NOMO-1 treated with DMSO at 0.1 percent for 48 hours (cell line): ENCODE measurements at regions not wholly inside any gene's neighbourhood (a gene's known extent, or its start where the extent isn't known, plus 50 kb on each side); places are given as distances from the start of the nearest gene placed in this dataset.
"Not testable (repeated sequence)": the region's sequence is repeated elsewhere in the genome, so short reads cannot be mapped to it uniquely, and the experiment has no call there.

Source experiments
- DNase-seq: peaks from one replicate; lab custom pipeline; 2025; ENCODE audit not compliant: unreplicated experiment; lab: John Stamatoyannopoulos, UW

DNA sequence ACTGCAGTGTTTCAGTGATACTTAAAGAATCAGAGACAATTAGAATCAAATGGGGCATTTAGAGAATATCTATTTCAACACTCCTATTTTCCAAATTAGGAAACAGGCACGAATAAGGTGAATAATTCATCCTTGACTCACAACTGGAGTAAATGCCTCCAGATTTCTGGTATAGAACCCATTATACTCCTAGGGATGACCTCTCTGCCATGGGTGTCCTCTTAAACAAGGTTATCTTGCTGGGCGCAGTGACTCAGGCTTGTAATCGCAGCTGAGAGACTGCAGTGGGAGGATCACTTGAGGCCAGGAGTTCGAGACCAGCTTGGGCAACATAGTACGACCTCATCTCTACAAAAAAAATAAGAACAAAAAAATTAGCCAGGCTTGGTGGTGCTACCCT, 139.8 kb upstream of the ELAC2 start:
- DNase-seq: no peak

DNA sequence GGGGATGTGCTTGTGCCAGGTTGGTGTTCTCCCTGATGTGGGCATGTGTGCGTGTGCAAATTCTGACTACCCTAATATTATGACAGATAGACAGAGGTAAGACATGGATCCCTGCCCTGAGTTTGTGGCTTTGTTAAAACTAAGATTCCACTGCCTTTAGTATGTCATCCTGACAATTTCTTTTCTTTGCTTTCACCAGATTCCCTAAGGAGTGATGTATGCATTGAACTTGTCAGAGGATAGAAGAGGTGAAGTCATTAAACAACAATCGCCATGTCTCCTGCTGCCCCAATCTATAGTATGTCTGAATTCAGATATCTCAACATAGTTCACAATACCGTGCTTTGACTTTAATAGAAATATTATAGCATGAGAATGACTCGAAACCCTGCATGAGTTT, 137.1 kb upstream of the ELAC2 start:
- no peak for DNase-seq

DNA sequence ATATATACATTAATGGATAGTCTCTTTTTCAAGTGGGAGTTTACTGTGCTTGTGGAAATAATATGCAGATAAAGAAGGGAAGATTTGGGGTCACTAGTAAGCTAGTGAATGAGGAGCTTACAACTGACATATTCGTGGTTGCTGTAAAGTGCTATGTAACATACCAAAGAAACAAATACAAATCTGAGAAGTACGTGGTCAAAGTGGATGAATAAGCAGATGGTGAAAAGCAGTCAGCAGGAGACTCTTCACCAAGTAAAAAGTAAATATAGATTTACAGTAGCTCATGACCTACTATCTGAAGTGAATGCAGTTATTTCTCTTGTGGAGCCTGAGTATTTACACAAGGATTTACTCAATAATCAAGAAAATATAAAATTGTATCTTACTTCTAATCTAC, 136.6 kb upstream of the ELAC2 start:
- DNase-seq: no peak

DNA sequence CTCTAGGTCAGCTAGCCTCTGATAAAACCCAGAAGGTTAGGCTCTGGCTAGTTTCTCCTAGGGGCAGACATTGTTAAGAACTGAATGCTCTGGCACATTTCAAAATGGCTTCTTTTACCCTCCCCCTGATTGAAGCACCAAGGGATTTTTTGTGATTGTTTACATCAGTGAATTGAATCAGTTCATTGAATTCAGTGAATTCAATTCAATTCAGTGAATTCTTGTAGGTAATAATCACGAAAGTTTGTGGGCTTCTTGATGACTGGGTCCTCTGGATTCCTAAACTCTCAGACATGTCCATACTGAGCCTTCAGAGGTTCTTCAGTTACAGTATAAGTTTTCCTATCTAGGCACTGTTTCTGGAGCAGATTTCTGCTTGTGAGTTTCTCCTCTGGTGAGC, 135.2 kb upstream of the ELAC2 start:
- no peak for DNase-seq

DNA sequence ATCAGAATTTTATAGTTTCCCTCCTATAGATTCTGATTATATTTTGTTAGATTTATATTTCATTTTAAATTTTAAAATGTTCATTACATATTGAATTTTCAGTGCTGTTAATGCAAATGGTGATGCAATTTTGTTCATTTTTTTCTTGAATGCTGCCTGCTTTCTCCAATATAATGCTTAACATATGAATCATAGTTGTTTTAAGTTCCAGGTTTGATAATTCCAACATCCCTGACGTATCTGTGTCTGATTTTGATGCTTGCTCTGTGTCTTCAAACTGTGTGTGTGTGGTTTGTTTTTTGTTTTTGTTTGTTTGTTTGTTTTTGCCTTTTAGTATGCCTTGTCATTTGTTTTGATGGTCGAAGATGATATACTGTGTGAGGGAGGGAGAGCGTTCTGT, 134.7 kb upstream of the ELAC2 start:
- no peak for DNase-seq

DNA sequence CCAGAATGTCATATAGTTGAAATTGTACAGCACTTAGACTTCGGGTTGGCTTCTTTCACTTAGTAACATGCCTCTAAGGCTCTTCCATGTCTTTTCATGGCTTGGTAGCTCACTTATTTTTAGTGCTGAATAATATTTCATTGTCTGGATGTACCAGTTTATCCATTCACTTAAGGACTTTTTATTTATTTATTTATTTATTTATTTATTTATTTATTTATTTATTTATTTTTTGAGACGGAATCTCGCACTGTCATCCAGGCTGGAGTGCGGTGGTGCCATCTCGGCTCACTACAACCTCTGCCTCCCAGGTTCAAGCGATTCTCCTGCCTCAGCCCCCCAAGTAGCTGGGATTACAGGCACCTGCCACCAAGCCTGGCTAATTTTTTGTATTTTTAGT, 132.9 kb upstream of the ELAC2 start:
- not testable (repeated sequence) for DNase-seq

DNA sequence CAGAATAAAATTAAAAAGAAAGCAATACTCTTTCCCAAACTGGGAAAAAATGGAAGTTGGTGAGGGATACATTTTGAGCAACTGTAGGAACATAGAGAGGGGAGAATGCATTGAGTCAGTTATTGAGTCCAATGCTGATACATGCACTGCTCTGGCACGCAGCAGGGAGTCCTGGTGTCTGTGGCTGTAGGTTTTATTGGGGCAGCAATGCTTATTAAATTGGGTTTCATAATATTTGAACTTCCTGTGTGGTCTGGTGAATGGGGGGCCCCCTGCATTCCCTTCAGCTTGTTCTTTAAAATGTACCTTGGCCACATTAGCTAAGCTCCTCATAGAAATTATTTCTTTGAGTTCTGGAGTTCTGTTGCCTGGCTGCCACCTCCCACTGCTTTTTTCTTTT, 125.2 kb upstream of the ELAC2 start:
- DNase-seq: no peak

DNA sequence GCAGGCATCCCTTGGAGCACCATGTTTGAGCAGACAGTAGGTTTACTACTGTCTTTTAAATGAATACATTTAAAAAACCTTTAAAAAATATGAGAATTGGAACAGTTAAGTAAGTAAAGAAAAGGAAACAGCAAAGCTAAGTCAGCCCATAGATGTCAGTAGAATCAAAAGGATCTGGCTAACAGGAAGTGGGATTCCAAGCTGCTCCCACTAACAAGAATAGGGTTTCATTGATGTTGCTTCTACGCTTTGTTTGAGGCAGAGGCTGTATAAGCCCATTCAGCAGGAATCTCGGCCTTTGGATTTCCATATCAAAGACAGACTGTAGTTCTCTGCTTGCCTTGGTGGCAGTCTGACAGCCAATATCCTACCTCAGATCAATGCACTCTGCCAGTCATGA, 122.9 kb upstream of the ELAC2 start:
- no peak for DNase-seq

DNA sequence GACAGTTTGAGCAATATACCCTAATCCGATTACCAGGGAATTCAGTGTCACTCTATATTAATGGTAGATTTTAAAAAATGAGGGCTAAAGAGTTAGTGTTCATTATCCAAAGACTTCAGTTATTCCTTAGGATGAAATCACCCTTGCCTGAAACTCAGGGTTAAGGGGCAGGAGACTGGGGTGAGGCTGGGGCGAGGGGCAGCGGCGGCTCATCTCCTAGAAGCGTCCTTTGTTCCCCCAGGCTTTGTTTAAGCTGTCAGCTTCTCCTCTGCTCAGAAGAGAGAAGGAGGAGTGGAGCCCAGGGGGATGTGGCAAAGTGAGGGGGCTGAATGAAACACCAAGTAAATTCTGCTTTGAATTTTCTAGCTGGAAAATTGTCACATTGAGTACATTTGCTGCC, 117.7 kb upstream of the ELAC2 start:
- DNase-seq: no peak

DNA sequence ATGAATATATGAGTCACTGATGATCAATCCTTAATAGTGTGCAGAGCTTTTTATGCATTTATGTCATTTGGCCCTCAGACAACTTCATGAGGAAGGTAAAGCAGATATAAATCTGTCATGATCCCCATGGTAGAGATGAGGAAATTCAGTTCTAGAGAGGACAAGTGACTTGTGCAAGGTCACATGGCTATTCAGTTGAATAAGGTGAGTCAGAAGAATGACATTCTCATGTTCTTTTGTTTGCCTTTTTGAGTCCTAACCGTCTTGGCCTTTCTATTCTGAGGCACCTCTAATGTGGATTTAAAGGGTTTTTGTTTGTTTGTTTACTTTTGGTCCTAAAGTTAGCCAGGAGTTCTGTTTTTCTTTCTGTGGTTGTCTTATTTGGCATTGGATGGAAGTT, 116.2 kb upstream of the ELAC2 start:
- no peak for DNase-seq

DNA sequence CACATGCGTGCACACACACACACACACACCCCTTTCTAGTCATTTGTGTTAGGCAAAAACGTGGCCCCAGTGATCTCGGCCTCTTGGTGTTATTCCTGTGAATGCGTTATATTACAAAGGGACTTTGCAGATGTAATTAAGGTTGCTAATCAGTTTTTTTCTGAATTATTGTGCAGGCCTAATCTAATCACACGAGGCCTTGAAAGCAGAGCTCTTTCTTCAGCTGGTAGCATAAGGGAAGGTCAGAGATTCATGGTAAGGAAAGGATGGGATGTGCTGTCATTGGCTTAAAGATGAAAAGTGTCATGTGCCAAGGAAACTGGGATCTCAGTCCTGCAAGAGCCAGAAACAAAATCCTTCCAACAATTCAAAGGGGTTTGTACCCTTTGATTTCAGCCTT, 113.4 kb upstream of the ELAC2 start:
- no peak for DNase-seq

DNA sequence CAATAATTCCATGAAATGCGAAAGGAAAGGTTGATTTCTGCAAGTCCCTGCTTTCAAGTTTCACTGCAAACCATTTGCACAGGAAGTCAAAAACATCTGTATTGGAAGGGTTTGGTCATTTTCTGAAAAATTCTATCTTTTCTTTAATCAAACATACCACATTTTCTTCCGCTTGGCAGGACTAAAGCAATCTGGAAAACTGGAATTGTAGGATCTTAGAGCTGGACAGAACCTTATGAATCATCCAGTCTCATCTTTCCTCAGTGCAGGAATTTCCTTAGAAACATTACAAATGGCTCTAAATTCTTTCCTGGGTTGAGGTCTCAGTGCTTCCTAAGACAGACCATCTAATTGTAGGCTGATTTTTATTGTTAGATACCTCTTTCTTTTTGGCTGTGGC, 111.5 kb upstream of the ELAC2 start:
- no peak for DNase-seq

DNA sequence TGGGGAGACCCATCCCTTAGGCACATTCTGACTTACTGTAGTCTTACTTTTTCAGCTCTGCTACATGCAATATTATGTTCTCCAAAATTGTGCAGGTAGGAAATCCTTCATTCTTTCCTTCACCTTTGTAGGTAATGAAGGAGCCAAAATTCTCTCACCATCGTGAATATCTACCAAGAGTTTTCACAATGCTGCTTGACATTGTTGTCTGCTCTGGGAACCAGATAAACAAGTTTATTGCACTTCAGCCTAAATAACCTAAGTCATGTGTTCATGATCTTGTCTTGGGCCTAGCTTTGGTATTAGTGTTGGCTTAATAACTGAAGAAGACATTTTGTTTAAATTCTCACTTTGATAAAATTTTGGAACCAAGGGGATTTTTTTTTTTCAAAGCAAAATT, 110.8 kb upstream of the ELAC2 start:
- DNase-seq: no peak

DNA sequence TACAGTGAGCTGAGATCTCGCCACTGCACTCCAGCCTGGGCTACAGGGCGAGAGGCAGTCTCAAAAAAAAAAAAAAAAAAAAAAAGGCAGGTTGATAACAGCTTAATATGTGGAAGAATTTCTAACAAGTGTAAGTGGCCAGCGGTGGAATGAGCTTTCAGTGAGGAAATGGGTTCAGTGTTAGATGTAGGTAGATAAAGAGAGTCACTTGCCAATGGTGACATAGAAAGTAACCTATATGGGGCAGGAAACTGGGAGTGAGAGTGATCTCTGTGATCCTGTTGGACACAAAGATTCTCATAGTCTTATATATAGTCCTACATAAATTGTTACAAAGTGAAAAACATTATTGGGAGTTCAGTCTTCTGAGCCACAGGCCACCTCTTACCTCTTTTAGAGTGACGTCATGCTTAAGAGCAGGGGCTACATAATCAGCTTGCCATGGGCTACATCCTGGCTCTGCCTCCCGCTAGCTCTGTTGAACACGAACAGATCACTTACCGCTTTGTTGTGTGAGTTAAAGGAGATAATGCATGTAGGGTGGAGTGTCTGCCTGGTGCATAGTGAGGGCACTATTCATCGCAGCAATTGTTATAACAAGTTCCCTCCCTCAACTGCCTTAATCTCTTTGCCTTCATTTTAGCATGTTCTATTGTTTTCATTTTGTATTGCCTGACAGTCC, 110.2 kb upstream of the ELAC2 start:
- no peak for DNase-seq

DNA sequence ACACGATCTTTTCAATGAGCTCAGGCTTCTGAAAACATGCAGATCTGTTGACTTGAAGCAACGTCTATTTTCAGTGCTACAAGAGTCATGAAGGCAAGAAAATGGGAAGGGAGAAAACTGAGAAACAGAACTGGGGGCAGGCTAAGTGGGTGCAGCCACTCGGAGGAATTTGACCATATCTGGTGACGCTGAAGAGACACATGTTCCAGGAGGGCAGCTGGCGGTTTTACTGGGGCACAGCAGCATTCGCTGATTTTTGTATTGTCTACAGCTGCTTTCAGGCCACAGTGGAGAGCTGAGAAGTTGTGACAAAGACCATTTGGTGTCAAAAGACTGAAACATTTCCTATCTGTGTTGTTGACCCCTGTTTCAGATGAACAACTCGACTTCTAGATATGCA, 103.0 kb upstream of the ELAC2 start:
- DNase-seq: no peak

DNA sequence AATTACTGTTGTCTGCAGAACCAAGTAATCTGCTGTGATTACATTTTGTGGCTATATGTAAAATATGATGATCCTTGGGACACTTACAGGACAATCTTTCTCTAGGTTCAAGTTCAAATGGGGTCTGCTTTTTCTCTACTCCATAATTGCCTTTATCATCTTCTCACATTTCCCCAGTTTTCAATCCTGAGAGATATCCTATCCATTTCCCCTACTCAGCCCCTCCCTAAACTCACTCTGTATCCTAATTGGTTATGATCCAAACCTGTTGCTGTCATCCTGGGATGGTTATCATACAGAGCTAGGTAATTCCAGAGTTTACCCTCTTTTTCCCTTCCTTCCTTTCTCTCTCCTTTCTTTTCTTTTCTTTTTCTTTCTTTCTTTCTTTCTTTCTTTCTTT, 100.5 kb upstream of the ELAC2 start:
- no peak for DNase-seq

DNA sequence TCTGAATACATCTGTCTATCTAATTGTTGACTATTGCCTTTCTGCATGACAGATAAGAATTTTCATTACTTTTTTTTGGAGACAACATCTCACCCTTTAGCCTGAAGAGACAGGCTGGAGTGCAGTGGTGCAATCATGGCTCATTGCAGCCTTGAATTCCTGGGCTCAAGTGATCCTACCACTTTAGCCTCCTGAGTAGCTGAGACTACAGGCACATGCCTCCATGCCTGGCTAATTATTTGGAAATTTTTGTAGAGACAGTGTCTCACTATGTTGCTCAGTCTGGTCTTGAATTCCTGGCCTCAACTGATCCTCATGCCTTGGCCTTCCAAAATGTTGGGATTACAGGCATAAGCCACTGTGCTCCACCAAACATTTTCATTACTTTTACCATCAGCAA, 99.8 kb upstream of the ELAC2 start:
- no peak for DNase-seq

DNA sequence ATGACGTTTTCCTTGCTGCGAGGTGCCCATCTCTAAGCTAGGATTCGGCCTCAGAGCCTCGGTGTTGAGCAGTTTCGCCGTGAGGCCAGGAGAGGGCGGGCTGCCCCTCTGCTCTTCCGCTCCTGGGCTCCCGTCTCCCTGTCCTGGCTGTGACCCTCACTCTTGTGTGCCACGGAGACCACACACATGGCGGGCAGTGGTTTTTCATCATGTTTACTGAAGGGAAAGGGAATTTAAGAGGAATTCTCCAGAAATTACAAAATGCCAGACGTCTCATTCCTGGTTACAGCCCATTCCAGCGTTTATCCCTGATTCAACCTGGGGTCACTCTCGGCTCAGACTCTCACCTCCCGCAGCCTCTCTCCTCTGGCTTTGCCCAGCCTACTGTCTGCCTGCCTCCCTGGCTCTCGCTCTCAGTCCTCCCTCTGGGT, 96.8 kb upstream of the ELAC2 start:
- DNase-seq: no peak

DNA sequence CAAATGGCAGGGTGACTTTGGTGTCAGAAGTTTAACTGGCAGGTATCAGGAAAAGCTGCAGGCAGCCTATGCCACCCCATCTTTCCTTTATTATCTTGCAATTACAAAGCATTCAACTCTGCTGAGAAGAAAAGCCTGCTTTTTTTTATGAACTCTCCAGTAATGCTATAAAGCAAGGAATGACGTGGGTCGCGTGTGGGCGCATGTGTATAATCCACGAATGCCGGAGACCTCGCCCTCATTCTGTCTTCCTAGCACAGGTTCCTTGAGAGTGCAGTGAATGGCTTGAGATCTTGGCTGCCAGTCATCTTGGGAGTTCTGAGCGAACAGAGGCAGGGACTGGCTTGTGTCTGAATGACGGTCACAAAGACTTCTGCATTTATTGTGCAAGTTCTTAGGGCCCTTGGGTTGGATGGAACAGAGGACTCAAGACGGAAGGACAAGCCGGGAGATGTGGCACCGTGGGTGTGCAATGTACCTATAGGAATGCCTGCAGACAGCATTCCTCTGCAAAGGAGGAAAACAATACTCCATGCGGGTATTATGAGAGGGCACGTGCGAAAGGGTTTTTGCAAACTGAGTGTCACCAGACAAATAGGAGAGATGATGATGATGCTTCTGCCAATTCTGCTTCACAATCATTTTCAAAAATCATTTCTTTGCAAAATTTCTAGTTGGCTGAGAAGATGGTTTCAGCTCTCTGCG, 96.1 kb upstream of the ELAC2 start:
- DNase-seq: no peak

DNA sequence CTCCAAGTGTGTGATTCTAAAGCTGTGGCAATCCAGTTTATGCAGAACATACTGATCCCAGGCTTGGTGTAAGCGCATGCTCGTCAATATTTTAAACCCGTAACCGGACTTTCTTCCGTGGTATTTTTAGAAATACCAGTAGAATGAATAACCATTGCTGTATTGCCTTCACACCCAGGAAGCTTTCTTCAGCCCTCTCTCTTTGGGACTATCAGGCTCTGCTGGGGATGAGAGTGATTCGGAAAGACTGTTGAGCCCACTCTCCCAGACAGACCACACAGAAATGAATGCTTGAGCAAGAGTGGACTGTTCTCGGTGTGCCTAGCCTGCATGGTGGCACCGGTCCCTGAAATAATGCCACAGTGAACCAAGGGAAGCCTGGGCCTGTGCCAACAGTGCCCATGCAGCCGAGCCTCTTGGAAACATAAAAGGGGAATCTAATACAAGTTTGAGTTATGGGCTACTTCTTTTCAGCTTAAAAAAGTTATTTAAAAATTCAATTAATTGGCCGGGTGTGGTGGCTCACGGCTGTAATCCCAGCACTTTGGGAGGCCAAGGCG, 89.9 kb upstream of the ELAC2 start:
- DNase-seq: no peak

DNA sequence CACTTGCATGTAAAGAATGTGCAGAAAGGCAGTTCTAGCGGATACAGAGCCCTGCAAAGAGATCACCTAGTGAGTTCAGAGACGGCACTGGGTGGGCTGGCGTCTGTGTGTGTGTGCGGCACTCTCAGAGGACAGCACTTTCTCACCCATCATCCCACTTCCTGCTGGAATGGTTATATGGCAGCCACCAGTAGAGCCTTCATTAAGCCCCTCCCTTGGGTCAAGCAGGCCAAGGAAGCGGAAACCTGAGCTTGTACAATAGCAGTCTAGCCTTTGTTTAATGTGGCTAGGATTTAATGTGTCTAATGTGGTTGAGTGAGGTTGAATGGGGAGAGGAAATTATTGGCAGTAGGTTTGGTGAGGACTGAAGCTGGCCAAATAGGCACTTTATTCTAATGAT, 88.3 kb upstream of the ELAC2 start:
- no peak for DNase-seq

DNA sequence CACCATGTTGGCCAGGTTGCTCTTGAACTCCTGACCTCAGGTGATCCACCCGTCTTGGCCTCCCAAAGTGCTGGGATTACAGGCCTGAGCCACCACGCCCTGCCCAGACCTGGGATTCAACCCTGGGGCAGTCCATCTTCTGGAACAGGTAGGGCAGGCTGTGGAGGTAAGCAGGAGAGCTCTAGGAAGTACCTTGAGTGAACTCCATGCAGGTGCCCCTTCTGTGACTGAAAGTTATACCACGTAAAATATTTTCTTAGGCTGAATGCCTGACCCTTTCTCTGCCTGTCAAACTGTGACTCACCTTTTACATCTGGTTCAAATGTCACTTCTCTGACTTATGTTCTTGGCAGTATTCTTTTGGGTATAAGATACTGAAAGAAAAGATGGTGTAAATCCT, 86.7 kb upstream of the ELAC2 start:
- no peak for DNase-seq

DNA sequence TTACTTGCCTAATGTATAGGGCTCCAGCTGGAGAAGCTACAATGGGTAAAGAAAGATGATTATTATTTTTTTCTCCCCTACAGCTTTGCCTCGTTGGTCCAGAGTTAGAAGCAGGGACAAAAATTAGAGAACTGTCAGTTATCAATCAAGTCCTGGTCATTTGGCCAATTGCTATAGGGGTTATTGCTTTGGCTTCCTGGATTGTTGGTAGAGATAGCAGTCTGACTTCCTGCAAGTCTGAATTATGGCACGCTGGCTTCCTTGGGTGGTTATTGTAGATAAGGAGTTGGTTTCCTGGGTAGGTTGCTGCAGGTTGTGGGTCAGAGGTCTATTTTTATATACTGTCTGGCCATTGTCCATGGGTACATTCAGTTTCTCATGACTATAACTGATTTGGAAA, 84.7 kb upstream of the ELAC2 start:
- DNase-seq: no peak
